Epithelial cell of proximal tubule (primary cell): ENCODE measurements at regions not wholly inside any gene's neighbourhood (a gene's known extent, or its start where the extent isn't known, plus 50 kb on each side); places are given as distances from the start of the nearest gene placed in this dataset.

Experiments used
- DNase-seq: peaks from one replicate; pipeline ENCODE4 v3.0.0-alpha.2; 2011; ENCODE audit warnings: low read depth
- H3K4me3 ChIP-seq: 2 replicates; pipeline ENCODE4 v1.5.1; 2011; ENCODE audit warnings: low read depth, mild to moderate bottlenecking, low read length
- TF ChIP-seq, protein P1 (sequence below): conservative IDR thresholded peaks from 2 replicates; pipeline ENCODE4 v1.5.1; 2012; ENCODE audit warnings: low read depth, mild to moderate bottlenecking, low read length

GRCh38 chr6:87921034-87921433 is 126.6 kb upstream of the SPACA1 start:
- DNase-seq: no peak
- TF ChIP-seq, protein P1, sequence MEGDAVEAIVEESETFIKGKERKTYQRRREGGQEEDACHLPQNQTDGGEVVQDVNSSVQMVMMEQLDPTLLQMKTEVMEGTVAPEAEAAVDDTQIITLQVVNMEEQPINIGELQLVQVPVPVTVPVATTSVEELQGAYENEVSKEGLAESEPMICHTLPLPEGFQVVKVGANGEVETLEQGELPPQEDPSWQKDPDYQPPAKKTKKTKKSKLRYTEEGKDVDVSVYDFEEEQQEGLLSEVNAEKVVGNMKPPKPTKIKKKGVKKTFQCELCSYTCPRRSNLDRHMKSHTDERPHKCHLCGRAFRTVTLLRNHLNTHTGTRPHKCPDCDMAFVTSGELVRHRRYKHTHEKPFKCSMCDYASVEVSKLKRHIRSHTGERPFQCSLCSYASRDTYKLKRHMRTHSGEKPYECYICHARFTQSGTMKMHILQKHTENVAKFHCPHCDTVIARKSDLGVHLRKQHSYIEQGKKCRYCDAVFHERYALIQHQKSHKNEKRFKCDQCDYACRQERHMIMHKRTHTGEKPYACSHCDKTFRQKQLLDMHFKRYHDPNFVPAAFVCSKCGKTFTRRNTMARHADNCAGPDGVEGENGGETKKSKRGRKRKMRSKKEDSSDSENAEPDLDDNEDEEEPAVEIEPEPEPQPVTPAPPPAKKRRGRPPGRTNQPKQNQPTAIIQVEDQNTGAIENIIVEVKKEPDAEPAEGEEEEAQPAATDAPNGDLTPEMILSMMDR: no peak
- no peak overlapping the region for H3K4me3 ChIP-seq

DNA sequence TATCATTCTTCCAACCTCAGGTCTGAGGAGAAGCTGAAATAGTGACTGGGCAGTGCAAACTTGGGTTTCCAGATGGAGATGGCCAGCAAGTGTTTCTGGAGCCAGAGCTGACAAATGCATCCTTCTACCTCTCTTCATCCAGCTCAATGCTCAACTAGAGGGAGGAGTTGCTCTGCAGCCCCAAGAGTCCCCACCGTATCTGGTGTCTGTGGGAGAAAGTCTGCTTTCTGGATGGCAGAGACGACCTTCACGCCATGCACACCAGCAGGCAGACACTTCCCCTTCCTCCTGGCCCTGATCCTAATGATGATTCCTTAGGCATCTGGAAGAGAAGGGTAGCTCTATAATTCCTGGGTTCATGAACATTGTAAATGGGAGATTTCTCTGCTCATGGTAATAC is 127.4 kb upstream of the SPACA1 start:
- H3K4me3 ChIP-seq: no peak overlapping the region
- TF ChIP-seq, protein P1: no peak
- no peak for DNase-seq

GRCh38 chr6:87919416-87919815 is 128.2 kb upstream of the SPACA1 start:
- DNase-seq: no peak
- TF ChIP-seq, protein P1: no peak

GRCh38 chr6:87919001-87919400 is 128.6 kb upstream of the SPACA1 start:
- TF ChIP-seq, protein P1: no peak
- H3K4me3 ChIP-seq: no peak overlapping the region
- no peak for DNase-seq

More at GRCh38 chr6:87919416-87919815, 128.2 kb upstream of the SPACA1 start:
- H3K4me3 ChIP-seq: no peak overlapping the region

DNA sequence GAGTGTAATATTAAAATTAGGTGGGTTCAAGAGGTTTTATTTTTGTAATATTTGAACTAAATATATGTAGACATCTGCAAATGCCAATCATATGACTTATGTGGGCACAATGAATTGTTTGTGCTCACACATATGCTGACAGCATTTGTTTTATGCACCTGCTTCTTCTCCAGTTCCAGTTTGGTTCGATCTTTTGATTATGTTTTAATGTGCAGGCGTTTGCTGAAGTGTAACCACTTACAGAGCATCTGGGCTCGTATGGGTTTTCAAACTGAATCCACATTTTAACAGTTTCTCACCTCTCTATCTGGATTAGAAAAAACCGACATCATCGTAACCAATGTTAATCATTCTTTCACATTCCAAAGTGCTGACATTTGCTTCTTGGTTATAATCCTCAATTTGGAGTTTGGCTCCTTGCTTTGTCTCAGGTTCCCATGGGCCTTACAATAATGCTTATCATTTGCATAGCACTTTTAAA is 129.1 kb upstream of the SPACA1 start:
- no peak for DNase-seq
- TF ChIP-seq, protein P1: no peak

DNA sequence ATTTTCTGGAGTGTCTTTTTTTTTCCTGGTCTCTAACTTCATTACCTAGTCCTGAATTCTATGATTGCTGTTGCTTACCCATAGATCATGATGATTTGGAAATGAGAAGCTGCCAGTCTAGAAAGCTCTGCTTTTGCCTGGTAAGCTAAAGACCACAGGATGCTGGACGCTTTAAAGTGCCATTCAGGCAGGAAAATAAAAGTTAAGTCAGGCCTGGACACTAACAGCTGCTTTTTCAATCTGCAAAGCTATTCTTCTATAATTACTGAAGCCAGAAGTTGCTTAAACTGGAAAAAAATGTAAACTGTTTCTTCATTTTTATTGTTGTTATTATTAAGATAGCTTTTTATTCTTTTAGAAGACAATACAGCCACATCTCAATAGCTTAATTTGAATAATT is 129.8 kb upstream of the SPACA1 start:
- no peak overlapping the region for H3K4me3 ChIP-seq
- no peak for DNase-seq
- TF ChIP-seq, protein P1: no peak

More for the DNA sequence above, 129.1 kb upstream of the SPACA1 start:
- no peak overlapping the region for H3K4me3 ChIP-seq

DNA sequence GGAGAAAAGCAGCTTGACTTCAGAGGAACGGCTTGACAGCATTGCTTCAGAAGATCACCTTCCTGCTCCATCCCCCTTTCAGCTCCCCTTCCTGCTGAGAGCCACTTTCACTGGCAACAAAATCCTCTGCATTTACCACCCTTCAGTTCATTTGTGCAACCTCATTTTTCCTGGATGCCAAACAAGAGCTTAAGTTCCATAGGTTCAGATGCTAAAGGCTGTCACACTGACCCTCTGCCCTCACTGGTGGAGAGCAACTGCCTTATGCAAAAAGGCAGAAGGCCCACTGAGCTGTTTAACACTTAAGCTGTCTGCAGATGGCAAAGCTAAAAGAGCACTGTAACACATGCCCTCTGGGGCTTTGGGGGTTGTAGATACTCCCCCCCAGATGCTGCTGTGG is 131.2 kb upstream of the SPACA1 start:
- TF ChIP-seq, protein P1: no peak
- H3K4me3 ChIP-seq: no peak overlapping the region
- DNase-seq: no peak
